ENCODE measurements at regions not wholly inside any gene's neighbourhood (a gene's known extent, or its start where the extent isn't known, plus 50 kb on each side); places are given as distances from the start of the nearest gene placed in this dataset.

DNA sequence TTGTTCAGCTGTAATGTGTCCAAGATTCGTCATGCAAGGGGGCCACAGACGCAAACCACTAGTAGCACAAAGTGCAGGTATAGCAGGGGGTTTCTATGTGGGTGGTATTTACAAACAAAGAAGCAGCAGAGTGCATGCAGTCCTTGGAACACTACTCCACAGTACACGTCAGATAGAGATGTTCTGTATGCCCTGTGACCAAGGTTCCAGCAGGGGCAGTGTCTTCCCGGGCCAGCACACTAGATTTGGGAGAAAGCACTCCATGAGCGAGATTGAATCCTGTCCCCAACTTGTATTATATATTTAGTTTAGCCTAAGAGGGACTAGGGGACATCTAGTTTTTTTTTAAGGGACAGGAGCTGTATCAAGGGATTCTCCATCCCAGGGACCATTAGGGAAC lies 54.4 kb upstream of the ESX1 start:
- peak; percentile 6 for DNase-seq (ENCODE audit: low spot score)

DNA sequence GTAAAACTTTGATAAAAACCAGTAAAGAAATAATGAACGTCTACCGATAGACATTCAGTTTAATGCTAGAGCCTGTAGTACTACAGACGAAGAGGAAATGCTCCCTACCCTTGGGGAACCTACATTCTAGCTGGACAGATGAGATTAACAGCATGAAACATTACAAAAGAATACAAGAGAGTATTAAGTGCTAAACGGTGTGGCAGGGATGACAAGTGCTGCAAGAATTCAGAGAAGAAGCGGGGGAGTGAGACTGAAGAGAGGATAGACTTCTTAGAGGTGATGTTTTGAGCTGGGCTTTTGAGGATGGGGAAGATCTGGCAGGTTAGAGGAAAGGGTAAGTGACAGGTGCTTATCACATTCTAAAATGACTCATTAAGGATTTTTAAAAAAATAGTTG lies 52.6 kb upstream of the ESX1 start:
- no peak for DNase-seq (ENCODE audit: low spot score)

GRCh38 chrX:104306180-104306579 lies 51.4 kb upstream of the ESX1 start:
- DNase-seq (ENCODE audit: low spot score), result no peak

Data from iPS-NIHi11 (cell line).